ENCODE measurements at regions not wholly inside any gene's neighbourhood (a gene's known extent, or its start where the extent isn't known, plus 50 kb on each side); places are given as distances from the start of the nearest gene placed in this dataset.

DNA sequence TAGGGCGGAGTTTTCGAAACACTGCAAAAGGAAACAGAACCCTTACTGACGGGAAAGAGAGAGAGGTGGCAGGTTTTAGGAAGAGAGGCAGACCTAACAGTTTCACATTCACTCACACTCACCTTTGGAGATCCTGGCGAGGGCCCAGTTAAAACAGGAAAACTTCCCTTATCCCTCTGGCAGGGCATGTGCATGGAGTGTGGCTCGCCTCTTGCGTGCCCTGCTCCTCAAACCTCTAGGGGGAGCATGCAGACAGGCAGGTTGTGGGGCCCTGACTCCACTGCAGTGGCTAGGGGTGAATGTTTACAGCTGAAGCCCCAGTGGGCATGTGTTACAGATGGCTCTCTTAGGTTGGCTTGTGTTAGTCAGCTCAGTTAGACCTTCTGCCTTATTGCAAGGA lies 451.5 kb downstream of the UBE2NL start:
- Histone ChIP-seq H3K27ac (no peak overlapping the region), H3K4me1 (no peaks in the 10 kb centered on the region), H3K36me3 (no peaks in the 10 kb centered on the region), H3K9me3 (no peaks in the 10 kb centered on the region), H3K4me3 (no peak overlapping the region), H3K27me3 (no peaks in the 10 kb centered on the region)
- ATAC-seq (no peak), DNase-seq (no peak)
- TF ChIP-seq, protein P1, sequence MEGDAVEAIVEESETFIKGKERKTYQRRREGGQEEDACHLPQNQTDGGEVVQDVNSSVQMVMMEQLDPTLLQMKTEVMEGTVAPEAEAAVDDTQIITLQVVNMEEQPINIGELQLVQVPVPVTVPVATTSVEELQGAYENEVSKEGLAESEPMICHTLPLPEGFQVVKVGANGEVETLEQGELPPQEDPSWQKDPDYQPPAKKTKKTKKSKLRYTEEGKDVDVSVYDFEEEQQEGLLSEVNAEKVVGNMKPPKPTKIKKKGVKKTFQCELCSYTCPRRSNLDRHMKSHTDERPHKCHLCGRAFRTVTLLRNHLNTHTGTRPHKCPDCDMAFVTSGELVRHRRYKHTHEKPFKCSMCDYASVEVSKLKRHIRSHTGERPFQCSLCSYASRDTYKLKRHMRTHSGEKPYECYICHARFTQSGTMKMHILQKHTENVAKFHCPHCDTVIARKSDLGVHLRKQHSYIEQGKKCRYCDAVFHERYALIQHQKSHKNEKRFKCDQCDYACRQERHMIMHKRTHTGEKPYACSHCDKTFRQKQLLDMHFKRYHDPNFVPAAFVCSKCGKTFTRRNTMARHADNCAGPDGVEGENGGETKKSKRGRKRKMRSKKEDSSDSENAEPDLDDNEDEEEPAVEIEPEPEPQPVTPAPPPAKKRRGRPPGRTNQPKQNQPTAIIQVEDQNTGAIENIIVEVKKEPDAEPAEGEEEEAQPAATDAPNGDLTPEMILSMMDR (IDR thresholded peaks at IDR 0.05): no peak
- no peak for TF ChIP-seq POLR2A (IDR thresholded peaks at IDR 0.05)
- 78% methylated on average over 4 of the region's 6 CpGs for WGBS (ENCODE audit: insufficient coverage, low coverage, low lambda C conversion rate, missing lambda C conversion rate)
- intact Hi-C loops (cut with DNase I): no loop called here

DNA sequence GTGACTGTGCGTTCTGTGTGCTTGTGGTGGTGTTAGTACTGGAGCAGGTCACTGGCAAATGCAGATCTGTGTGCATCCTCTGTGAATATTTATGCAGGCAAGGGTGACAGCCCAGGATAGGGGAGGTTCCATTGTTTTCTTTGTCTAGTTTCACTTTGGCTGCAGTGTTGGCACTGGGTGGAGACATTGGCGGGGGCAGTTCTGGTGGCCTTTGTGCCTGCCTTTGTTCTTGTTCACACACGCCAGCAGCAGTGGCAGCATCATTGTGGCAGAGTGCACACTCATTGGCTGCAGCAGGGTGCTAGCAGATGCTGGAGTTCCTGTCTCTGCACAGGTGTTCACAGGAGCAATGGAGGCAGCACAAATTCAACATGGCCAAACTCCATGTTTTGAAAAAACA lies 495.3 kb downstream of the UBE2NL start:
- WGBS (ENCODE audit: insufficient coverage, low coverage, low lambda C conversion rate, missing lambda C conversion rate): 40% methylated on average over 1 of the region's 3 CpGs
- H3K27ac ChIP-seq: no peak overlapping the region
- intact Hi-C loops (cut with DNase I): no loop called here
- H3K9me3 ChIP-seq: no peaks in the 10 kb centered on the region
- H3K4me1 ChIP-seq: no peaks in the 10 kb centered on the region
- DNase-seq (no peak), ATAC-seq (no peak)
- no peaks in the 10 kb centered on the region for H3K27me3 ChIP-seq
- no peaks in the 10 kb centered on the region for H3K36me3 ChIP-seq
- H3K4me3 ChIP-seq: no peak overlapping the region
- TF ChIP-seq, protein P1 (IDR thresholded peaks at IDR 0.05): no peak
- TF ChIP-seq POLR2A (IDR thresholded peaks at IDR 0.05): no peak

GRCh38 chrX:144388738-144389137 lies 504.9 kb downstream of the UBE2NL start:
- no peaks in the 10 kb centered on the region for H3K36me3 ChIP-seq
- no peak overlapping the region for H3K4me3 ChIP-seq
- no peak for ATAC-seq
- no peak overlapping the region for H3K27ac ChIP-seq
- no peaks in the 10 kb centered on the region for H3K27me3 ChIP-seq
- TF ChIP-seq POLR2A (IDR thresholded peaks at IDR 0.05): no peak
- TF ChIP-seq, protein P1 (IDR thresholded peaks at IDR 0.05): no peak
- H3K4me1 ChIP-seq: no peaks in the 10 kb centered on the region
- DNase-seq: no peak
- 19% methylated on average over 1 of the region's 1 CpG for WGBS (ENCODE audit: insufficient coverage, low coverage, low lambda C conversion rate, missing lambda C conversion rate)
- H3K9me3 ChIP-seq: no peaks in the 10 kb centered on the region
- intact Hi-C loops (cut with DNase I): no loop called here

Small RNA genes in the stretch of these regions (small RNA-seq; reads per million reads assigned to genes)
- gene AC234064.1: 0 reads per million in 2 experiments

Data from right lobe of liver (tissue), 6 donors.